ENCODE measurements at regions not wholly inside any gene's neighbourhood (a gene's known extent, or its start where the extent isn't known, plus 50 kb on each side); places are given as distances from the start of the nearest gene placed in this dataset.

DNA sequence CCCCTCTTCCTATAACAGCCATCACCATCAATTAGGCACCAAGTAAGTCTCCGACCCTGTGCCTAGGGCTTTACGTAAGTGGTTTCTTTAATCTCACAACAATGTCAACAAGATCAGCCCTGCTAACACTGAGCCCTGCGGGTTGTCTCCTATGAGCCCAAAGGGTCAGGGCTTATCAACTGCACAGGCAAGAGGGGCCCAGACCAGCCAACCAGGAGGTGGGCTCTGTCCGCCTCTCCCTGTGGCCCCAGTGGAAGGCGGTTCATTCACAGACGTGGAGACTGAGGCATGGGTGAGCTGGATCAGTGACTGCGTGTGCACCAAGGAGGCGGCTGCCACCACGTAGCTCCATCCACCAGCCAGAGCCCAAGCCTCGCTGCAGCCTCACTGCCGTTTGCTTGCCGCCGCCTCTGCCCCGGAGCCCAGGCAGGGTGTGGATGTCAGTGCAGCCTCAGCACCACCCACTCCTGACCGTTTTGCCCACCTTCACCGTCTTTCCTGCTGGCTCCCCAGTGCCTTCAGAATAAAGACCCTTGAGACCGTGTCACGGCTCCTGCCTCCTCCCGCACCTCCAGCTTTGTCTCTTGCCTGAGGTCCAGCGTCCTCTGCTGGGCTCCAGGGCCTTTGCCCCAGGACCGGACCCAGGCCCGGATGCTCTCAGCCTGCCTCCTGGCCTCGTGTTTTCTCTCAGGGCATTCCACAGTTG is 78.7 kb downstream of the DLL1 start:
- WGBS, 2 donors (ENCODE audit: extremely low coverage in 2 of 2, insufficient read length in 2 of 2, insufficient replicate concordance in 1 of 2) = no CpG with 5 or more reads among the region's 23 CpGs
- Histone ChIP-seq H2AFZ (ENCODE audit: low read length) (no peak overlapping the region), H3K9ac (ENCODE audit: low read depth, low read length, poor library complexity) (peak overlapping the region; percentile 74), H3K27ac (replicated peaks; ENCODE audit: low read length) (no peak overlapping the region), H2AK5ac (ENCODE audit: low read depth, low read length) (peak overlapping the region; percentile 82), H3K4me3 (ENCODE audit: low read length in 2 of 2) (no peak overlapping the region), H3K36me3 (replicated peaks in 1 of 2; ENCODE audit: control insufficient read depth in 2 of 2, insufficient read depth in 2 of 2, low read length in 2 of 2) (no peaks in the 10 kb centered on the region), H2BK12ac (ENCODE audit: low read length) (peak overlapping the region; percentile 46), H3K4ac (ENCODE audit: low read length) (no peak overlapping the region), H3K4me2 (ENCODE audit: insufficient read depth, low read length, poor library complexity, severe bottlenecking) (no peak overlapping the region), H4K8ac (ENCODE audit: low read depth, low read length) (peak overlapping the region; percentile 92), H3K79me1 (ENCODE audit: low read depth, low read length) (no peaks in the 10 kb centered on the region), H2BK15ac (ENCODE audit: low read length) (peak overlapping the region; percentile 3), H3K23ac (ENCODE audit: low read depth, low read length, poor library complexity) (peak overlapping the region; percentile 6), H3K4me1 (ENCODE audit: control insufficient read depth in 2 of 2, insufficient read depth in 1 of 2, low read depth in 1 of 2, low read length in 2 of 2) (peaks cover 0 to 20% of the 10 kb centered on the region in 2 donors), H4K91ac (ENCODE audit: low read depth, low read length, poor library complexity) (no peak overlapping the region), H3K14ac (ENCODE audit: low read length) (peak overlapping the region; percentile 32), H3K9me3 (replicated peaks in 1 of 2; ENCODE audit: control insufficient read depth in 2 of 2, insufficient read depth in 1 of 2, low read depth in 1 of 2, low read length in 2 of 2) (no peaks in the 10 kb centered on the region), H3K18ac (ENCODE audit: low read length) (peak overlapping the region; percentile 81), H3K27me3 (ENCODE audit: control insufficient read depth in 3 of 3, insufficient read depth in 3 of 3, low read depth in 1 of 3, low read length in 3 of 3) (peaks cover 0 to 29% (median 0%) of the 10 kb centered on the region in 3 experiments), H2BK120ac (ENCODE audit: low read depth, low read length) (no peak overlapping the region), H2BK5ac (ENCODE audit: low read length) (peak overlapping the region; percentile 66)
- no peak for DNase-seq (ENCODE audit: low spot score)

DNA sequence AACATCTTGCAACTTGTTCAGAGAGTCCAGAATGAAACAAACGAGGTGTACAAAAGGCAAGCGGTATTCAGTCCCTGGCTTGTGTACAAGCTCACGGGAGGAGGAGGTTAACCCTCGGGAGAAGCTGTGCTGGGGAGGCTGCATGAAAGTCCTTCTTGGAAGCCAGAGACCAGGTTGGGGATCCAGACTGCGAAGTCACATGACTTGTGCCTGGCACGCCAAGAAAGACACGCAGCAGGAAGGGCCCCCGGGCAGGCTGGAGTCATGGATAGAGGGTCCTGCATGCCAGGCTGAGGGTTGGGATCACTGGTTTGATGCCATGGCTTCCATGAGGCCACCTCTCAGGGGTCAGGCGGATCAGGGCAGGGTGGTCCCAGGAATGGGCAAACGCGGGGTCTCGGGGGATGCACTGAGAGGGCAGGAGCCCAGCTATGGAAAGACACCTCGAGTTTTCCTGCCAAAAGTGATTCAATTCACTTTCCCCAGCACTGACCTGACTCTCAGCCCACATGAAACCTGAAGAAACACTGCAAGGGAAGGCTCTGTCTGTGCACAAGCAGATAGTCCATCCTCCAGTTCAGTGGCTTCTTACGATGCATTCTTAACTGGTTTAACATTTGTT is 79.4 kb downstream of the DLL1 start:
- H3K4me1 ChIP-seq (ENCODE audit: control insufficient read depth in 2 of 2, insufficient read depth in 1 of 2, low read depth in 1 of 2, low read length in 2 of 2) = peaks cover 0 to 24% of the 10 kb centered on the region in 2 donors
- no peak overlapping the region for H3K4me3 ChIP-seq (ENCODE audit: low read length in 2 of 2)
- H3K23ac ChIP-seq (ENCODE audit: low read depth, low read length, poor library complexity) = peak overlapping the region; percentile 1
- no peak for DNase-seq (ENCODE audit: low spot score)
- H2AK5ac ChIP-seq (ENCODE audit: low read depth, low read length) = peak overlapping the region; percentile 32
- H2AFZ ChIP-seq (ENCODE audit: low read length) = no peak overlapping the region
- H3K18ac ChIP-seq (ENCODE audit: low read length) = peak overlapping the region; percentile 9
- peak overlapping the region; percentile 53 for H3K9ac ChIP-seq (ENCODE audit: low read depth, low read length, poor library complexity)
- no peak overlapping the region for H4K91ac ChIP-seq (ENCODE audit: low read depth, low read length, poor library complexity)
- peaks cover 0 to 32% (median 0%) of the 10 kb centered on the region in 3 experiments for H3K27me3 ChIP-seq (ENCODE audit: control insufficient read depth in 3 of 3, insufficient read depth in 3 of 3, low read depth in 1 of 3, low read length in 3 of 3)
- H2BK120ac ChIP-seq (ENCODE audit: low read depth, low read length) = no peak overlapping the region
- no peaks in the 10 kb centered on the region for H3K36me3 ChIP-seq (replicated peaks in 1 of 2; ENCODE audit: control insufficient read depth in 2 of 2, insufficient read depth in 2 of 2, low read length in 2 of 2)
- no peak overlapping the region for H2BK5ac ChIP-seq (ENCODE audit: low read length)
- no peak overlapping the region for H4K8ac ChIP-seq (ENCODE audit: low read depth, low read length)
- no peak overlapping the region for H3K4ac ChIP-seq (ENCODE audit: low read length)
- no peak overlapping the region for H3K4me2 ChIP-seq (ENCODE audit: insufficient read depth, low read length, poor library complexity, severe bottlenecking)
- H3K14ac ChIP-seq (ENCODE audit: low read length) = no peak overlapping the region
- no CpG with 5 or more reads among the region's 14 CpGs for WGBS, 2 donors (ENCODE audit: extremely low coverage in 2 of 2, insufficient read length in 2 of 2, insufficient replicate concordance in 1 of 2)
- no peak overlapping the region for H2BK12ac ChIP-seq (ENCODE audit: low read length)
- H2BK15ac ChIP-seq (ENCODE audit: low read length) = no peak overlapping the region
- H3K79me1 ChIP-seq (ENCODE audit: low read depth, low read length) = no peaks in the 10 kb centered on the region
- no peaks in the 10 kb centered on the region for H3K9me3 ChIP-seq (replicated peaks in 1 of 2; ENCODE audit: control insufficient read depth in 2 of 2, insufficient read depth in 1 of 2, low read depth in 1 of 2, low read length in 2 of 2)
- H3K27ac ChIP-seq (replicated peaks; ENCODE audit: low read length) = no peak overlapping the region

DNA sequence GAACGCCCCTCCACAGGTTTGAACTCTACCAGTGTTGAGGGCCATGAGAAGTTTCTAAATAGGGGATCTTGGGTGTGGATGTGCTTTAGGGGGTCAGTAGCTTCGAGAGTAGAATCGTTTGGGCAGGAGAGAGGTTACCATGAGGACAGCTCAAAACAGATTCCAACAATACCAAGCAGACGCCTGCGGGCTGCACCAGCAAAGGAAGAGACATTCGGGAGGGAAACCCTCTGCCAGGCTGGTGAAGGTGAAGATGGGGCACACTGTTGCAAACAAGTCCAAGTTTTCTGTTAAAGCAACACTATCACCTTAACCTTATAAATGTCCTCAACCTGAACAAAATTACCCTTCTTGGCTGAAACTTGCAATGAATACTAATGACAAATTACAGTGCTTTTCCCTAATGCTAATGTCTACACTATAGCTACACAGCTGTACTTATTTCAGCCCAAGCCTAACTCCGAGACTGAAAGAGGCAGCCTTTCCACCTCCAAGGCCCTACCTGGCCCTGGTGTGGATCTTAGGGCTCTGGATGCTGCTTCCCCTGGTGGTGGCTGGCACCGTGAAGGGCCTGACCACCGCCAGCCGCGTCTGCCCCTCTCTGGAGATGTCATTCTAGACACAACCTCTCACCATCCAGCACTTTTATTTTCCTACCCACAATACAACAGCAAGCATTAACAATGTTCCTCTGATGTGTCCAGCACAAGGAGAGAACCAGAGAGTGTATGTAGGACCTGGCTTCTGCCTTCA is 80.1 kb downstream of the DLL1 start:
- peaks cover 0 to 4% of the 10 kb centered on the region in 2 donors for H3K36me3 ChIP-seq (replicated peaks in 1 of 2; ENCODE audit: control insufficient read depth in 2 of 2, insufficient read depth in 2 of 2, low read length in 2 of 2)
- H3K4me2 ChIP-seq (ENCODE audit: insufficient read depth, low read length, poor library complexity, severe bottlenecking) = no peak overlapping the region
- H2BK5ac ChIP-seq (ENCODE audit: low read length) = no peak overlapping the region
- H3K9ac ChIP-seq (ENCODE audit: low read depth, low read length, poor library complexity) = peak overlapping the region; percentile 53
- no peak overlapping the region for H3K27ac ChIP-seq (replicated peaks; ENCODE audit: low read length)
- H3K14ac ChIP-seq (ENCODE audit: low read length) = no peak overlapping the region
- no peak overlapping the region for H2BK15ac ChIP-seq (ENCODE audit: low read length)
- no peak overlapping the region for H2BK120ac ChIP-seq (ENCODE audit: low read depth, low read length)
- DNase-seq (ENCODE audit: low spot score) = no peak
- H3K18ac ChIP-seq (ENCODE audit: low read length) = no peak overlapping the region
- no peak overlapping the region for H2AK5ac ChIP-seq (ENCODE audit: low read depth, low read length)
- no peak overlapping the region for H3K4ac ChIP-seq (ENCODE audit: low read length)
- H3K9me3 ChIP-seq (replicated peaks in 1 of 2; ENCODE audit: control insufficient read depth in 2 of 2, insufficient read depth in 1 of 2, low read depth in 1 of 2, low read length in 2 of 2) = peaks cover 0 to 2% of the 10 kb centered on the region in 2 donors
- no peak overlapping the region for H3K4me3 ChIP-seq (ENCODE audit: low read length in 2 of 2)
- H4K8ac ChIP-seq (ENCODE audit: low read depth, low read length) = no peak overlapping the region
- no peak overlapping the region for H3K23ac ChIP-seq (ENCODE audit: low read depth, low read length, poor library complexity)
- H4K91ac ChIP-seq (ENCODE audit: low read depth, low read length, poor library complexity) = no peak overlapping the region
- no peaks in the 10 kb centered on the region for H3K79me1 ChIP-seq (ENCODE audit: low read depth, low read length)
- peaks cover 0 to 32% (median 0%) of the 10 kb centered on the region in 3 experiments for H3K27me3 ChIP-seq (ENCODE audit: control insufficient read depth in 3 of 3, insufficient read depth in 3 of 3, low read depth in 1 of 3, low read length in 3 of 3)
- H2BK12ac ChIP-seq (ENCODE audit: low read length) = no peak overlapping the region
- no peak overlapping the region for H2AFZ ChIP-seq (ENCODE audit: low read length)
- no CpG with 5 or more reads among the region's 11 CpGs for WGBS, 2 donors (ENCODE audit: extremely low coverage in 2 of 2, insufficient read length in 2 of 2, insufficient replicate concordance in 1 of 2)
- peaks cover 0 to 24% of the 10 kb centered on the region in 2 donors for H3K4me1 ChIP-seq (ENCODE audit: control insufficient read depth in 2 of 2, insufficient read depth in 1 of 2, low read depth in 1 of 2, low read length in 2 of 2)

DNA sequence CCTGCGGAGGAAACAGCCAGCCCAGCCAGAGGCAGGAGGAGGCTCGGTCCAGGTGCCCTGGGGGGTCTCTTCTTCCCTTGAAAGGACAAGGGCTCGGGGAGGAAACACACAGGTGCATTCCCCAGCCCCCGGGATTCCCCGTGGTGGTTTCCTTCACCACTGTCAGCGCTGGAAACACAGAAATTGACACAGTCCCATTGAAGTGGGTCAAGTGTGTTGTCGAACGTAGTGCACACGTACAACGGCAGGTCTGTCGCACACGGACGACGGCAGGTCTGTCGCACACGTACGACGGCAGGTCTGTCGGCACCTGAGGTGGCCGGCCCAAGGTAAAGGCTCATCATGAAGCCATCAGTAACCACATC is 80.9 kb downstream of the DLL1 start:
- Histone ChIP-seq H3K23ac (ENCODE audit: low read depth, low read length, poor library complexity) (no peak overlapping the region), H3K27me3 (ENCODE audit: control insufficient read depth in 3 of 3, insufficient read depth in 3 of 3, low read depth in 1 of 3, low read length in 3 of 3) (peaks cover 0 to 32% (median 0%) of the 10 kb centered on the region in 3 experiments), H2AK5ac (ENCODE audit: low read depth, low read length) (peak overlapping the region; percentile 92), H2AFZ (ENCODE audit: low read length) (no peak overlapping the region), H3K9me3 (replicated peaks in 1 of 2; ENCODE audit: control insufficient read depth in 2 of 2, insufficient read depth in 1 of 2, low read depth in 1 of 2, low read length in 2 of 2) (peaks cover 0 to 4% of the 10 kb centered on the region in 2 donors), H2BK15ac (ENCODE audit: low read length) (peak overlapping the region; percentile 40), H3K27ac (replicated peaks; ENCODE audit: low read length) (no peak overlapping the region), H3K4me2 (ENCODE audit: insufficient read depth, low read length, poor library complexity, severe bottlenecking) (no peak overlapping the region), H2BK12ac (ENCODE audit: low read length) (no peak overlapping the region), H3K36me3 (replicated peaks in 1 of 2; ENCODE audit: control insufficient read depth in 2 of 2, insufficient read depth in 2 of 2, low read length in 2 of 2) (peaks cover 0 to 4% of the 10 kb centered on the region in 2 donors), H2BK5ac (ENCODE audit: low read length) (no peak overlapping the region), H3K9ac (ENCODE audit: low read depth, low read length, poor library complexity) (no peak overlapping the region), H3K14ac (ENCODE audit: low read length) (no peak overlapping the region), H3K18ac (ENCODE audit: low read length) (peak overlapping the region; percentile 33), H3K4ac (ENCODE audit: low read length) (no peak overlapping the region), H4K91ac (ENCODE audit: low read depth, low read length, poor library complexity) (peak overlapping the region; percentile 1), H3K4me1 (ENCODE audit: control insufficient read depth in 2 of 2, insufficient read depth in 1 of 2, low read depth in 1 of 2, low read length in 2 of 2) (peaks cover 0 to 24% of the 10 kb centered on the region in 2 donors), H2BK120ac (ENCODE audit: low read depth, low read length) (no peak overlapping the region), H4K8ac (ENCODE audit: low read depth, low read length) (no peak overlapping the region), H3K4me3 (ENCODE audit: low read length in 2 of 2) (no peak overlapping the region), H3K79me1 (ENCODE audit: low read depth, low read length) (no peaks in the 10 kb centered on the region)
- WGBS, 2 donors (ENCODE audit: extremely low coverage in 2 of 2, insufficient read length in 2 of 2, insufficient replicate concordance in 1 of 2) = no CpG with 5 or more reads among the region's 20 CpGs
- no peak for DNase-seq (ENCODE audit: low spot score)
